ENCODE measurements at regions not wholly inside any gene's neighbourhood (a gene's known extent, or its start where the extent isn't known, plus 50 kb on each side); places are given as distances from the start of the nearest gene placed in this dataset.

DNA sequence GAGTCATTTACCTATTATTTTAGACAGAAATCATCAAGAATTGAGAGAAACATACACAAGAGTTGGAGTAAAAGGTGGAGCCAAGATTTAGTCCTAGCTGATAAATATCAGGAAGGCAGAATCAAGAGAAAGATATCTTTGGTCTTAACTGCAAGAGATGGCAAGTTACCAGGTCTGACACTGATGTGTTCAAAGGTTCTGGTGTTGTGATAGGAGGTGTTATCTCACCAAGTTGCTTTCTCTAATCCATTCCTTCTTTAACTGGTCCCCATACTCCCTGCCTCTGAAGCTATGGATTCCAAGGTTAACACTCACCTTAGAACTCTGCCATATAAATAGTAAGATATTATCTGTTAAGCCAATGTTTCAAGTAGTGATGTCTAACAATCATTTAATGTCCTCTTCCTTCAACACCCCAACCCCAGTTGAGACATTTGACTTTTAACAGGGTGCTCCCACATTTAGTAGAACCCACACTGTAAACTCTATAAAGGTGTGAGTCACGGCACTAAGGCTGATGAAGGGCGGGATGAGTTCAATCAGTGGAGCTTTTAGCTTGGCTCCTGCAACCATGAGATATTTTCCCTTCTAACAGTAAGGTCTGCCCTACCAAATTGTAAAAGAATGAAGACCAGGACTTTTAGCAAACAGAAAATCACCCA is 333.7 kb downstream of the RND3 start:
- Histone ChIP-seq H3K36me3 (ENCODE audit: insufficient read depth, insufficient read length, low read length) (no peaks in the 10 kb centered on the region), H3K4me1 (ENCODE audit: insufficient read depth, insufficient read length) (no peaks in the 10 kb centered on the region), H3K27me3 (ENCODE audit: insufficient read depth, insufficient read length) (no peaks in the 10 kb centered on the region), H3K4me3 (ENCODE audit: insufficient read length, low read depth) (no peak overlapping the region), H3K9ac (ENCODE audit: insufficient read length, low read depth) (no peak overlapping the region), H3K9me3 (ENCODE audit: insufficient read depth, low read length) (no peaks in the 10 kb centered on the region)
- TF ChIP-seq YY1 (IDR thresholded peaks at IDR 0.05; ENCODE audit: insufficient read depth, insufficient read length) (no peak), ZNF274 (IDR thresholded peaks at IDR 0.05; ENCODE audit: low read depth, low read length) (no peak), SUZ12 (IDR thresholded peaks at IDR 0.05; ENCODE audit: extremely low read depth, insufficient read depth, insufficient read length) (no peak)
- DNase-seq (ENCODE audit: low read depth, low spot score) = no peak

DNA sequence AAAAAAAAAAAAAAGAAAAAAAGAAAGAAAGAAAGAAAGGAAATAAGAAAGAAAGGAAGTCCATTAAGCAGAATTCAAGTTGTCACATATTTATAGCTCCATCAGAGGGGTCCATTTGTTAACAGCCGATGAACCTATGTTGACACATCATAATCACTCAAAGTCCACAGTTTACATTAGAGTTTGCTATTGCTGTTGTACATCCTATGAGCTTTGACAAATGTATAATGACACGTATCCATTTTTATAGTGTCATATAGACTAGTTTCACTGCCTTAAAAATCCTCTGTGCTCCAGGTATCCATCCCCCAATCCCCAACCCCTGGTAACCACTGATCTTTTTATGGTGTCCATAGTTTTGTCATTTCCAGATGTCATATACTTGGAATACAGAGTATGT is 335.2 kb downstream of the RND3 start:
- Histone ChIP-seq H3K9me3 (ENCODE audit: insufficient read depth, low read length) (peaks cover 6% of the 10 kb centered on the region), H3K4me1 (ENCODE audit: insufficient read depth, insufficient read length) (no peaks in the 10 kb centered on the region), H3K9ac (ENCODE audit: insufficient read length, low read depth) (no peak overlapping the region), H3K27me3 (ENCODE audit: insufficient read depth, insufficient read length) (no peaks in the 10 kb centered on the region), H3K4me3 (ENCODE audit: insufficient read length, low read depth) (no peak overlapping the region), H3K36me3 (ENCODE audit: insufficient read depth, insufficient read length, low read length) (no peaks in the 10 kb centered on the region)
- TF ChIP-seq YY1 (IDR thresholded peaks at IDR 0.05; ENCODE audit: insufficient read depth, insufficient read length) (no peak), ZNF274 (IDR thresholded peaks at IDR 0.05; ENCODE audit: low read depth, low read length) (no peak), SUZ12 (IDR thresholded peaks at IDR 0.05; ENCODE audit: extremely low read depth, insufficient read depth, insufficient read length) (no peak)
- no peak for DNase-seq (ENCODE audit: low read depth, low spot score)

DNA sequence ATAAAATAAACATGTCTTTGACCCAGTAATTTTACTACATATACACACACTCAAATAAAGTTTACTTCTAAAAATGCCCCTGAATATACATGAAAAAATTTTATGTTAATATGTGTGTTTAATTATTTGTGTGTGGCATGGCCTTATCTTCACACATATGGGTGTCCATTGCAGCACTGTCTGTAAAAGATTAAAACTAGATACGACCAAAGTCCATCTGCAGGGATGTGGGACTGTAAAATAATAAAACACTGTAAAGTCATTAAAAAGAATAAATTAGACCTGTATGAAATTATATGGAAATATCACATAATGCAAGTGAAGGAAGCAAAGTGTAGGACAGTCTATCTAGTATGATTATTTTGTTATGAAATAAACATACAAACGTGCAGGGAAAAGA is 337.3 kb downstream of the RND3 start:
- no peaks in the 10 kb centered on the region for H3K36me3 ChIP-seq (ENCODE audit: insufficient read depth, insufficient read length, low read length)
- no peak for TF ChIP-seq ZNF274 (IDR thresholded peaks at IDR 0.05; ENCODE audit: low read depth, low read length)
- no peak for TF ChIP-seq YY1 (IDR thresholded peaks at IDR 0.05; ENCODE audit: insufficient read depth, insufficient read length)
- TF ChIP-seq SUZ12 (IDR thresholded peaks at IDR 0.05; ENCODE audit: extremely low read depth, insufficient read depth, insufficient read length) = no peak
- no peak overlapping the region for H3K4me3 ChIP-seq (ENCODE audit: insufficient read length, low read depth)

GRCh38 chr2:150147889-150148683 is 339.4 kb downstream of the RND3 start:
- no peaks in the 10 kb centered on the region for H3K36me3 ChIP-seq (ENCODE audit: insufficient read depth, insufficient read length, low read length)
- no peak for TF ChIP-seq ZNF274 (IDR thresholded peaks at IDR 0.05; ENCODE audit: low read depth, low read length)
- no peak for TF ChIP-seq SUZ12 (IDR thresholded peaks at IDR 0.05; ENCODE audit: extremely low read depth, insufficient read depth, insufficient read length)
- no peak for TF ChIP-seq YY1 (IDR thresholded peaks at IDR 0.05; ENCODE audit: insufficient read depth, insufficient read length)

More for the DNA sequence above, 337.3 kb downstream of the RND3 start:
- Histone ChIP-seq H3K4me1 (ENCODE audit: insufficient read depth, insufficient read length) (no peaks in the 10 kb centered on the region), H3K9ac (ENCODE audit: insufficient read length, low read depth) (no peak overlapping the region), H3K27me3 (ENCODE audit: insufficient read depth, insufficient read length) (no peaks in the 10 kb centered on the region), H3K9me3 (ENCODE audit: insufficient read depth, low read length) (peaks cover 22% of the 10 kb centered on the region)
- DNase-seq (ENCODE audit: low read depth, low spot score) = no peak

GRCh38 chr2:150146879-150147278 is 340.6 kb downstream of the RND3 start:
- no peaks in the 10 kb centered on the region for H3K36me3 ChIP-seq (ENCODE audit: insufficient read depth, insufficient read length, low read length)
- H3K27me3 ChIP-seq (ENCODE audit: insufficient read depth, insufficient read length) = no peaks in the 10 kb centered on the region
- no peaks in the 10 kb centered on the region for H3K4me1 ChIP-seq (ENCODE audit: insufficient read depth, insufficient read length)
- no peak overlapping the region for H3K9ac ChIP-seq (ENCODE audit: insufficient read length, low read depth)
- no peak for DNase-seq (ENCODE audit: low read depth, low spot score)
- TF ChIP-seq ZNF274 (IDR thresholded peaks at IDR 0.05; ENCODE audit: low read depth, low read length) (no peak), YY1 (IDR thresholded peaks at IDR 0.05; ENCODE audit: insufficient read depth, insufficient read length) (no peak), SUZ12 (IDR thresholded peaks at IDR 0.05; ENCODE audit: extremely low read depth, insufficient read depth, insufficient read length) (no peak)
- H3K9me3 ChIP-seq (ENCODE audit: insufficient read depth, low read length) = peaks cover 22% of the 10 kb centered on the region
- no peak overlapping the region for H3K4me3 ChIP-seq (ENCODE audit: insufficient read length, low read depth)

More at GRCh38 chr2:150147889-150148683, 339.4 kb downstream of the RND3 start:
- no peaks in the 10 kb centered on the region for H3K4me1 ChIP-seq (ENCODE audit: insufficient read depth, insufficient read length)
- no peak for DNase-seq (ENCODE audit: low read depth, low spot score)
- H3K9me3 ChIP-seq (ENCODE audit: insufficient read depth, low read length) = peaks cover 22% of the 10 kb centered on the region
- no peak overlapping the region for H3K9ac ChIP-seq (ENCODE audit: insufficient read length, low read depth)
- no peaks in the 10 kb centered on the region for H3K27me3 ChIP-seq (ENCODE audit: insufficient read depth, insufficient read length)
- no peak overlapping the region for H3K4me3 ChIP-seq (ENCODE audit: insufficient read length, low read depth)

- TF ChIP-seq ZNF274 (IDR thresholded peaks at IDR 0.05; ENCODE audit: low read depth, low read length) (no peak), SUZ12 (IDR thresholded peaks at IDR 0.05; ENCODE audit: extremely low read depth, insufficient read depth, insufficient read length) (no peak), YY1 (IDR thresholded peaks at IDR 0.05; ENCODE audit: insufficient read depth, insufficient read length) (no peak)
- no peaks in the 10 kb centered on the region for H3K4me1 ChIP-seq (ENCODE audit: insufficient read depth, insufficient read length)
- DNase-seq (ENCODE audit: low read depth, low spot score) = no peak
- H3K9me3 ChIP-seq (ENCODE audit: insufficient read depth, low read length) = peaks cover 22% of the 10 kb centered on the region
- H3K4me3 ChIP-seq (ENCODE audit: insufficient read length, low read depth) = no peak overlapping the region
- H3K36me3 ChIP-seq (ENCODE audit: insufficient read depth, insufficient read length, low read length) = no peaks in the 10 kb centered on the region
- H3K9ac ChIP-seq (ENCODE audit: insufficient read length, low read depth) = no peak overlapping the region
- H3K27me3 ChIP-seq (ENCODE audit: insufficient read depth, insufficient read length) = no peaks in the 10 kb centered on the region
Measured at GRCh38 chr2:150145299-150145692, 342.2 kb downstream of the RND3 start.
